PFSK-1 (cell line): ENCODE measurements at regions not wholly inside any gene's neighbourhood (a gene's known extent, or its start where the extent isn't known, plus 50 kb on each side); places are given as distances from the start of the nearest gene placed in this dataset.

Experiments used
- FOXP2 ChIP-seq: optimal IDR thresholded peaks from 2 replicates; pipeline ENCODE3; 2011; ENCODE audit warnings: borderline replicate concordance, control low read depth, inconsistent platforms; ENCODE audit not compliant: insufficient read depth; ENCODE audit errors: extremely low read length, extremely low read depth
- POLR2AphosphoS5 ChIP-seq: IDR thresholded peaks from 2 replicates; pipeline ENCODE4 v1.6.1; 2012; ENCODE audit warnings: low read depth, mild to moderate bottlenecking, control low read depth, low read length, moderate library complexity
- SIN3A ChIP-seq: IDR thresholded peaks from 2 replicates; pipeline ENCODE4 v1.6.1; 2012; ENCODE audit warnings: mild to moderate bottlenecking, low read length, moderate library complexity, borderline replicate concordance; ENCODE audit not compliant: insufficient read depth
- TAF1 ChIP-seq: IDR thresholded peaks from 2 replicates; pipeline ENCODE4 v1.6.1; 2012; ENCODE audit warnings: low read length, control low read depth, borderline replicate concordance; ENCODE audit not compliant: insufficient read depth
- TF ChIP-seq, protein P1 (sequence below), 2 experiments: IDR thresholded peaks; 2 replicates each; pipeline versions ENCODE4 v1.6.1 to v1.8.0; 2011 to 2012; ENCODE audit warnings: low read depth in 2 of 2, low read length in 2 of 2, control low read depth in 1 of 2, inconsistent platforms in 1 of 2, mild to moderate bottlenecking in 1 of 2, moderate library complexity in 1 of 2; ENCODE audit not compliant: insufficient read depth in 1 of 2

GRCh38 chr6:23184351-23184750 is 615.0 kb downstream of the HDGFL1 start:
- TF ChIP-seq, protein P1, sequence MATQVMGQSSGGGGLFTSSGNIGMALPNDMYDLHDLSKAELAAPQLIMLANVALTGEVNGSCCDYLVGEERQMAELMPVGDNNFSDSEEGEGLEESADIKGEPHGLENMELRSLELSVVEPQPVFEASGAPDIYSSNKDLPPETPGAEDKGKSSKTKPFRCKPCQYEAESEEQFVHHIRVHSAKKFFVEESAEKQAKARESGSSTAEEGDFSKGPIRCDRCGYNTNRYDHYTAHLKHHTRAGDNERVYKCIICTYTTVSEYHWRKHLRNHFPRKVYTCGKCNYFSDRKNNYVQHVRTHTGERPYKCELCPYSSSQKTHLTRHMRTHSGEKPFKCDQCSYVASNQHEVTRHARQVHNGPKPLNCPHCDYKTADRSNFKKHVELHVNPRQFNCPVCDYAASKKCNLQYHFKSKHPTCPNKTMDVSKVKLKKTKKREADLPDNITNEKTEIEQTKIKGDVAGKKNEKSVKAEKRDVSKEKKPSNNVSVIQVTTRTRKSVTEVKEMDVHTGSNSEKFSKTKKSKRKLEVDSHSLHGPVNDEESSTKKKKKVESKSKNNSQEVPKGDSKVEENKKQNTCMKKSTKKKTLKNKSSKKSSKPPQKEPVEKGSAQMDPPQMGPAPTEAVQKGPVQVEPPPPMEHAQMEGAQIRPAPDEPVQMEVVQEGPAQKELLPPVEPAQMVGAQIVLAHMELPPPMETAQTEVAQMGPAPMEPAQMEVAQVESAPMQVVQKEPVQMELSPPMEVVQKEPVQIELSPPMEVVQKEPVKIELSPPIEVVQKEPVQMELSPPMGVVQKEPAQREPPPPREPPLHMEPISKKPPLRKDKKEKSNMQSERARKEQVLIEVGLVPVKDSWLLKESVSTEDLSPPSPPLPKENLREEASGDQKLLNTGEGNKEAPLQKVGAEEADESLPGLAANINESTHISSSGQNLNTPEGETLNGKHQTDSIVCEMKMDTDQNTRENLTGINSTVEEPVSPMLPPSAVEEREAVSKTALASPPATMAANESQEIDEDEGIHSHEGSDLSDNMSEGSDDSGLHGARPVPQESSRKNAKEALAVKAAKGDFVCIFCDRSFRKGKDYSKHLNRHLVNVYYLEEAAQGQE (IDR thresholded peaks at IDR 0.05; ENCODE audit: insufficient read depth in 1 of 2, low read depth in 2 of 2, low read length in 2 of 2): no peak
- TF ChIP-seq TAF1 (no peak), POLR2AphosphoS5 (no peak), FOXP2 (no peak), SIN3A (no peak)

DNA sequence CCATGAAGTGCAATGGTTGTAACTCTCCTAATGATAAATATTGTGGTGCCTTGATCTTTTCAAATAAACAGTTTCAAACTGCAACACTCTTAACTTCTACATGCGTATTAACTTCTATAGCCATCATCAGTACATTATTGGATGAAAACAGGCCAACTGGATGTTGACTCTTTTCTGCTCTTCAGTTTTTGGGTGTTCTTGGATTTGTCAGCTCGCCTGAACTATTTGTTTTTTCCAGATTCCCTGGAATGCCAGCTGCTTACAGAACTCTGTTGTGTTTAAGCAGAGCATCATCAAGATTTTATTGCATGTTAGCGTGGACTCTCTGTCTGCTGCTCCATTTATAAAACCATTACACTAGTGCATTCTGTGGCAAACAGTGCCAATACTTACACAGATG is 626.1 kb downstream of the HDGFL1 start:
- TF ChIP-seq FOXP2: no peak

DNA sequence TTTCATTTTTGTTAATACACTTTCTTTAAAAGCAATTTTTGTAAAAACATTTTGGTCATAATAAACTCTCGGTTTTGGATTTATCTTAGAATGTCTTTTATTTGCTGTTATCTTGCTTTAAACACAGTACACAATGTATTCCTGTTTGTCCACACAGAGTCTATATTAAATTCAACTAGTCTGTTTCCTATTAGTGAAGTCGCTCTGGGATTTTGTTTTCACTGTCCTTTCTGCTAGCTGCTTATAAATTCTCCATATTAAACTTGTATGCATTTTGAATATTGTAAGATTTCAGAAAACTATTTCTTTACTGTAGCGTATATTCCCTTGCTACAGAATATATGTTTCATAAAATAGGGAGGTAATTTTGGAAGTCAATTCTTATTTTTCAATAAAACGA is 630.2 kb downstream of the HDGFL1 start:
- TF ChIP-seq POLR2AphosphoS5: no peak
- TF ChIP-seq SIN3A: no peak

DNA sequence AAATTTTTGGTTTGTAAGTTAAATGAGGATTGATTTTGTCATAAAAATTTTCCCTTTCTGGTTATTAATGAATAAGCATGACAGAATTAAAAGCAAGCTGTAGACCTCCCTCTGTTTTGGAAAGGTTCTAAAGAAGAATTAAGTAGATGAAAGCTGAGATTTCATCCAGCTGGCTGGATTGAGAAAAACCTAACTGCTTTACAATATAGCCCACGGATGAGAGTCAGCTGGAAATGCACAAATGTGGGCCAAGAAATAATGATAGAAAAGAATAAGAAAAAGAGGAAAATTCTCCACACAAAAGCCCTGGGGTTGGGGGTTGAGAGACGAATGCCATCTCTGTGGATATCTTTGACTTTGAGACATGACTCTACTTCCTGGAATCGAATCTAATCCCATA is 631.6 kb downstream of the HDGFL1 start:
- TF ChIP-seq POLR2AphosphoS5 (no peak), SIN3A (no peak), FOXP2 (no peak), TAF1 (no peak)
- TF ChIP-seq, protein P1 (IDR thresholded peaks at IDR 0.05; ENCODE audit: insufficient read depth in 1 of 2, low read depth in 2 of 2, low read length in 2 of 2): no peak

DNA sequence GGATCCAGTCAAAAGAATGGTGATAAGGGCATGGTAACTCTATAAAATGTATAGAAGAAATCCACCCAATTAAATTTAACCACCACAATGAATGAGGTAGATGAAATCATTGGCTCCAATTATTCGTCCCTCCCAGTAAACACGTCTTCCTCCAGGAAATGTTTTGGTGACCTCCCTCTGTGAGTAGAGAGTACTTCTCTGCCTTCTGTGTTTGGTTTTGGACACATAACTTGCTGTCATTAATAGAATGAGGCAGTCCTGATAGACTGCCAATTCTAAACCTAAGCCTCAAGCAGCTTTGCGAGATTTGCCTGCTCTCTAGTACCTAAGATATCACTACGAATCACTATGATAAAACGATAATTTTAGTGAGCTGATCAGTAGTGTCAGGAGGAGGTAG is 632.8 kb downstream of the HDGFL1 start:
- no peak for TF ChIP-seq TAF1
- no peak for TF ChIP-seq POLR2AphosphoS5
- no peak for TF ChIP-seq FOXP2
- TF ChIP-seq, protein P1 (IDR thresholded peaks at IDR 0.05; ENCODE audit: insufficient read depth in 1 of 2, low read depth in 2 of 2, low read length in 2 of 2): no peak
- TF ChIP-seq SIN3A: no peak

GRCh38 chr6:23212398-23212797 is 643.0 kb downstream of the HDGFL1 start:
- TF ChIP-seq, protein P1 (IDR thresholded peaks at IDR 0.05; ENCODE audit: insufficient read depth in 1 of 2, low read depth in 2 of 2, low read length in 2 of 2): no peak
- TF ChIP-seq SIN3A (no peak), TAF1 (no peak), FOXP2 (no peak), POLR2AphosphoS5 (no peak)
